ELR (cell line): ENCODE measurements at regions not wholly inside any gene's neighbourhood (a gene's known extent, or its start where the extent isn't known, plus 50 kb on each side); places are given as distances from the start of the nearest gene placed in this dataset.

Experiments
- DNase-seq: peaks from one replicate; pipeline ENCODE4 v3.0.0-alpha.2; 2015; ENCODE audit warnings: low read depth

GRCh38 chr4:152021788-152022438 lies 261.1 kb upstream of the GATB start:
- DNase-seq, result no peak

- no peak for DNase-seq
These were observed 259.3 kb upstream of the GATB start for GRCh38 chr4:152020073-152020472.

- no peak for DNase-seq
These were observed 255.5 kb upstream of the GATB start for GRCh38 chr4:152016303-152016620.

GRCh38 chr4:152015597-152016302 lies 254.9 kb upstream of the GATB start:
- DNase-seq, result no peak

- no peak for DNase-seq
These were observed 253.5 kb upstream of the GATB start for GRCh38 chr4:152014280-152014679.

DNA sequence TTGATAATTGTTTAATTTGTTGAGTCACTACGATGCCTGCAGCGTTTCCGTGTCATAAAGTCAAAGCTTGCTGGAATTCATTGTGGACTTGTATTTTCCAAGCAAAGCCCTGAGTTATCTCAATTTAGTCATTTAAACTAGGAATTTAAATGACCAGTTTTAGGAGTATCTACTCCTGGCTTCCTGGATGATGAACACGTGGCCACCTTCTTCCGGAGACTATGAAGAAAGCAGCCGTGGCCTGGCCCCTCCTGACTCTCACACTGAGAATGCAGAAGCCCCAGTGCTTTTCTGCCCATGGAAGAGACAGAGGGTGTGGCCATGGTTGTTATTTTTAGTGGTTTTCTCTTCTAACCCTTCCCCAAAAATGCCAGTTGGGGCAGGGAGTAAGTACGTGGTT lies 250.7 kb upstream of the GATB start:
- DNase-seq, result no peak

- DNase-seq, result no peak
These were observed 249.9 kb upstream of the GATB start for GRCh38 chr4:152010710-152011079.

- no peak for DNase-seq
These were observed 249.3 kb upstream of the GATB start for GRCh38 chr4:152009983-152010709.

GRCh38 chr4:152009031-152009670 lies 248.3 kb upstream of the GATB start:
- DNase-seq, result no peak

GRCh38 chr4:152007111-152007510 lies 246.3 kb upstream of the GATB start:
- no peak for DNase-seq

GRCh38 chr4:152004801-152005200 lies 244.0 kb upstream of the GATB start:
- DNase-seq, result no peak

DNA sequence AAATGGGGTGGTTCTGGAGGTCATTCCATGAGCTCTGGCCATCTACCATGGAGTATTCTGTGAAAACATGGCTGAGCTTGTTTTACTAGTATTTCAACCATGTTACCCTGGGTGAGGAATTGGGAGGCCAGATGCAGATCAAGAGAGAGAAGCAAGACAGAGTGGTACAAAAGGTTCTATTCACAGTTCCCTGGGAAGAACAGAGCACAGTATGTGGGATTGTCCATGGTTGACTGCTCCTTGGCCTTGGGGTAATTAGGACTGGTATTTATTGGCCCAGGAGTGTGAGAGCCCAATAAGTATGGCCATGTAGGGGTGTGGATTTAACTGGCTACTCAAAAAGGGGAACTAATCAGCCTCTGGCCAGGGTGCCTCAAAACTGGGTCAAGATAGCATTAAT lies 239.7 kb upstream of the GATB start:
- no peak for DNase-seq

DNA sequence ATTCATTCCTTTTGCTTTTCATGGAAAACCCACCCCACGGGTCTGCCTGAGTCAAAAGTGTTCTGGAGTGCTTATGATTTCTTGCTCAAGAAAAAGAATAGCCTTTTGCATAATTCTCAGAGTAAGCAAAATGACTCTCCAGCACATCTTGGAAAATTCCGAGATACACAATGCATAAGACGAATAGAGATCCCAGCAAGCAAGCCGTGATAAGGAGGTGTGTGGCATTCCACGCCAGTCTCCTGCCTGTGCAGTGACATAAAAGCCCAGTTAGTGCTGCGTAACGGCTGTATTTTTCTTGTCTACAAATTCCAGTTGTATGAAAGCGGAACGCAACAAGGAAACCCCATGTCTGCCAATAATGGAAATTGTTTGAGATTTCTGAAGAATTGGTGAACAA lies 237.9 kb upstream of the GATB start:
- no peak for DNase-seq

- no peak for DNase-seq
These were observed 236.7 kb upstream of the GATB start for GRCh38 chr4:151997461-151997860.

DNA sequence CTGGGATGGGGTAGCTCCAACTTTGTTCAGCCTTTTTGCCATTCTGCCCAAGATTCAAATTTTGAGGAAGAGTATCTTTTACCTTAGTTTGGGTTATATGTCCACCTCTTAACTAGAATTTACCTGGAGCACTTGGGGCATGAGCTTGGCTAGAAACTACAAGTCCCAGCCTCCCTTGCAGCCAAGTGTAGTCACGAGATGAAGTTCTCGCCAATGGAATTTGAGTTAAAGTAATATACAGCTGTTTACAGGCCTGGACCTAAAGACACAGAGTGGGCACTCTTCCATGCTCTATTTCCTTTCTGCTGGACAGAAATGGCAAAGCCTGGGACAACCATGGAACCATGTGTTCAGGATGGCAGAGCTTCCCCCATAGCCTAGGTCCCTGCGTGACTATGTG lies 233.6 kb upstream of the GATB start:
- no peak for DNase-seq

DNA sequence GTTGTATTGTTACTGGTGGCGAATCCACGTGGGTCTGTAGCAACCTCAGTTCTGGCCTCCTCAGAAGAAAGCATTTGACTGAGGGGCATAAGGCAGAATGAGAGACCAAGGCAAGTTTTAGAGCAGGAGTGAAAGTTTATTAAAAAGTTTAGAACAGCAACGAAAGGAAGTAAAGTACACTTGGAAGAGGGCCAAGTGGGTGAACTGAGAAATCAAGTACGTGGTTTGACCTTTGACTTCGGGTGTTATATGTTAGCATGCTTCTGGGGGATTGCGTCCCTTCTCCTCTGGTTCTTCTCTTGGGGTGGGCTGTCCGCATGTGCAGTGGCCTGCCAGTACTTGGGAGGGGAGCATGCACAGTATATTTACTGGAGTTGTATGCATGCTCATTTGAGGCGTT lies 232.7 kb upstream of the GATB start:
- no peak for DNase-seq

DNA sequence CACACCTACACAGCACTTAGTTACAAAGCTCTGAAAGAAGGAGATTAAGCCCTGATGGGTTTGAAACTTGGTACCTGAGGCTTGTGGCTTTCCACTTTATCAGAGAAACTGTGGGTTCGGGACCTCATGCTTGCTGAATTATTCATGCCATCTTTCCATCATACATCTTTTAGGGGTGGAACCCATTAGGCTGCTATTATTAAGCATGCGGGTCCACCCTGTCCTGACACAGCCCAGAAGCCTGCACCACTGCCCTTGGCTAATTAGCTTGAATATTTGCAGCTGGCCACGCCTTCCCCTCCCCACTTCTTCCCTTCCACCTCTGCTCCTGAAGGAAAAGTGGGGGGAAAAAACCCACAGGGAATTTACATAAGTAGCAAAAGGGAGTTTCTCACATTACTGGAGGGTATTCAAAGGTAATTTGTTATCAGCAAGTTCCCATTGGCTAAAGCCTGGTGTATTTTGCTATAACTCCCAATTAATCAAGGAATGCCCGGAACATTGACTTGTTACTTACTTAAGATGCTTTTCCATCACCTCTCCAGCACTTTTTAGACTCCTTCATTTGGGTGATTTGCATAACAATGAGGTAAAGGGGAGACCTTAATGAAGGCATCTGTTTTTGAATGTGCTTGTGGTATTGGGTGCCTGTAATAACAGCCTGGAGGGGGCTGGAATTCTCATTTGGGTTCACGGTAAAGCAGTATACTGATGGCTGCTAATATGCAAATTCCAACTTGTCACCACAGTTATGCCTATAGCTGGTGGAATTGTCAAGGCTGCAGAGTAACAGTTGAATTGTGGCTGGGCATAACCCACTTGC lies 231.7 kb upstream of the GATB start:
- no peak for DNase-seq

DNA sequence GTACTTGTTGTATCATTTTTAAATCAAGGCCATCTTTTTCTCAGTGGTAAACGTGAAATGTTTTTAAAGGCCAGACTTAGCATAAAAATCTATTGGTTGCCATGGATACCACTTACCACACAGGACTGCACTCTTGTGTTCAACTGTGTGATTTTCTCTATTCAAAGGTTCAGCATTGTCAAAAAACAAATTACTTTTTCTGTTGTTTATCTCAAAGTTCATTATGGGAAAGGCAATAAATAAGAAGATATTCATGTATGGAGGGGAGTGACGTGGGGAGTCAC lies 231.0 kb upstream of the GATB start:
- DNase-seq, result no peak

DNA sequence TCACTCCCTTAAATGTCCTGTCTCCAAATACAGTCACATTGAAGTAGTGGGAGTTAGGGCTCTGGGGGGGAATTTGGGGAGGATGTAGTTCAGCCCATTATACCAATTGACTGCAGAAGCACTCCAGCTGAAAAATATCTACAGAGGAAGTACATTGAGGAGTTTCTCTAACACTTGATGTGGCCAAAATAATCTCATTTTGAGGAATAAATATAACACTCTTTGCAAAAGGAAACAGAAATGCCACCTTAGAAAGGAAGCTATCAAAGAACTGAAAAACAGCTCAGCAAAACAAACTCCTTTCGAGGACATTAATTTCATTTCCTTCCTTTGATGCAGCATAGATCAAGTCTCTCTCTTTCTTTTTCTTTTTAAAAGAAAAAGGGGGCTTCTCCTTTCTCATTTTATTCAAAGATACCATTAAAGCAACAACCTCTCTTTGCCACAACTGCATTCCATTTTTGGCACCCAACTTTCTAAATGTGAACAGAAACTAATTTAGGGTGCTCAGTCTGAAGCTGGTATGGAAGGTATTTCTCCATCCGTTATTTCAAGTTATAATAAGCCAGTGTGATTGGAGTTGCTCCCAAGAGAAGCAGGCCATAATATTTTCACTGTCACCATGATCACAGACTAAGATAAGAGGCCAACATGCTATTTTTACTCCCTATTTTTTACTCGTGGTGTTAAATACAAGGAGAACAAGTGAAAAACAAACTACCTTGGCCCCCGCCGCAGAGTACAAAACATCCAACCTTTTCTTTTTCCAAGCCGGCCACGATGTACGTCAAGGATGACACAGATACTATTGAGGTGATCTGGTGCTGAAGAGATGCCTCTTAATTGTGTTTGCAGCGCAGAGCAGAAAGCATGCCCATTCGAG lies 230.4 kb upstream of the GATB start:
- no peak for DNase-seq

DNA sequence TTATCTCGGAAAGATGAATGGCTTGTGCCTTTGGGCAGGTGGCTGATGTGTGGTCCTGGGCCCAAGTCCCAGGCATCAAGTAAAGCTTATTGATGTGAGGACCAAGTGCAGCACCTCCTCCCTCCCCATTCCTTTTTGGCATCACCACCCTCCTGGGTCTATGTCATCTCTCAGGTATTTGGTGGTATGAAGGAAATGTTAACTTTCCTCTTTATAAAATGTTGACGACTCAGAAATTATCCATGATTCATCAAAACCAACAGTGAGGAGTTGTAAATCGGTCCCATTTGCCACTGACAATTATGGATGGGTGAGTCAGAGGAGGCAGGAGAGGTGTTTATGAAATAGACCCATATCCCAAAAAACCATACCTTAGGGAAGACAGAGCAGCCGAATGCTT lies 229.4 kb upstream of the GATB start:
- peak; percentile 78 for DNase-seq

GRCh38 chr4:151988591-151988990 lies 227.8 kb upstream of the GATB start:
- DNase-seq, result no peak
